Activated CD8-positive, alpha-beta memory T cell treated with anti-CD3 and anti-CD28 coated beads, Interleukin-2, amount 10 ng/mL, durations not matched to agents 7 days and 5 days (primary cell): ENCODE measurements at regions not wholly inside any gene's neighbourhood (a gene's known extent, or its start where the extent isn't known, plus 50 kb on each side); places are given as distances from the start of the nearest gene placed in this dataset.

Experiments used
- ATAC-seq: fragments of 150-1000 bp; cut with Tn5 transposase; one replicate; pipeline ENCODE4 v1.10.0; 2021; ENCODE audit warnings: moderate library complexity
- CTCF ChIA-PET: fragments of 350-600 bp; sonication (Branson Sonifier 250); formaldehyde crosslinking; loops from one replicate; lab custom pipeline; 2021; ENCODE audit warnings: antibody characterized with exemption; lab: Charles Lee
- DNase-seq: peaks from one replicate; pipeline ENCODE4 v3.0.0-alpha.2; 2020
- H3K27ac Mint-ChIP-seq: one replicate; pipeline ENCODE4 v1.8.0; 2021; ENCODE audit warnings: mild to moderate bottlenecking, mixed read lengths
- H3K27me3 Mint-ChIP-seq: one replicate; pipeline ENCODE4 v1.8.0; 2021; ENCODE audit warnings: mixed read lengths
- H3K36me3 Mint-ChIP-seq: one replicate; pipeline ENCODE4 v1.8.0; 2021; ENCODE audit warnings: mild to moderate bottlenecking, mixed read lengths
- H3K4me1 Mint-ChIP-seq: one replicate; pipeline ENCODE4 v1.8.0; 2021; ENCODE audit warnings: mixed read lengths
- H3K4me3 Mint-ChIP-seq: one replicate; pipeline ENCODE4 v1.8.0; 2021; ENCODE audit warnings: mild to moderate bottlenecking, moderate library complexity, mixed read lengths
- H3K9me3 Mint-ChIP-seq: one replicate; pipeline ENCODE4 v1.8.0; 2022; ENCODE audit warnings: low read depth, mixed read lengths

- no peak for ATAC-seq
- CTCF ChIA-PET: interaction anchor here (1.4 kb wide), 1 partner anchor 9 kb away, joined by 4 read pairs; no protein-coding TSS in a partner anchor
- H3K4me3 Mint-ChIP-seq: no peak overlapping the region
- no peak overlapping the region for H3K27ac Mint-ChIP-seq
- H3K27me3 Mint-ChIP-seq: no peaks in the 10 kb centered on the region
- H3K36me3 Mint-ChIP-seq: no peaks in the 10 kb centered on the region
- no peak for DNase-seq
- no peaks in the 10 kb centered on the region for H3K4me1 Mint-ChIP-seq
- peaks cover 5% of the 10 kb centered on the region for H3K9me3 Mint-ChIP-seq
Measured at GRCh38 chr5:28451483-28451882, 1413.1 kb upstream of the CDH9 start.

GRCh38 chr5:28450997-28451396, 1412.6 kb upstream of the CDH9 start:
- H3K36me3 Mint-ChIP-seq: no peaks in the 10 kb centered on the region
- ATAC-seq (no peak), DNase-seq (no peak)
- no peaks in the 10 kb centered on the region for H3K27me3 Mint-ChIP-seq
- no peak overlapping the region for H3K4me3 Mint-ChIP-seq
- CTCF ChIA-PET: no interaction called here
- H3K27ac Mint-ChIP-seq: no peak overlapping the region
- H3K4me1 Mint-ChIP-seq: no peaks in the 10 kb centered on the region
- peaks cover 5% of the 10 kb centered on the region for H3K9me3 Mint-ChIP-seq

- Mint-ChIP-seq H3K27ac (no peak overlapping the region), H3K4me1 (no peaks in the 10 kb centered on the region), H3K27me3 (no peaks in the 10 kb centered on the region), H3K36me3 (no peaks in the 10 kb centered on the region), H3K9me3 (peaks cover 8% of the 10 kb centered on the region), H3K4me3 (no peak overlapping the region)
- ATAC-seq (no peak), DNase-seq (no peak)
- CTCF ChIA-PET: no interaction called here
Measured at GRCh38 chr5:28448791-28449190, 1410.4 kb upstream of the CDH9 start.

- no peak overlapping the region for H3K4me3 Mint-ChIP-seq
- no peaks in the 10 kb centered on the region for H3K36me3 Mint-ChIP-seq
- no peak for ATAC-seq
- H3K27me3 Mint-ChIP-seq: no peaks in the 10 kb centered on the region
- CTCF ChIA-PET: no interaction called here
- DNase-seq: no peak
- no peak overlapping the region for H3K27ac Mint-ChIP-seq
- peaks cover 13% of the 10 kb centered on the region for H3K9me3 Mint-ChIP-seq
- H3K4me1 Mint-ChIP-seq: no peaks in the 10 kb centered on the region
Measured at GRCh38 chr5:28430565-28431178, 1392.3 kb upstream of the CDH9 start.

GRCh38 chr5:28421141-28421540, 1382.8 kb upstream of the CDH9 start:
- H3K36me3 Mint-ChIP-seq: no peaks in the 10 kb centered on the region
- DNase-seq (no peak), ATAC-seq (no peak)
- H3K4me3 Mint-ChIP-seq: no peak overlapping the region
- CTCF ChIA-PET: no interaction called here
- H3K9me3 Mint-ChIP-seq: peaks cover 9% of the 10 kb centered on the region
- H3K27ac Mint-ChIP-seq: no peak overlapping the region
- H3K4me1 Mint-ChIP-seq: no peaks in the 10 kb centered on the region
- H3K27me3 Mint-ChIP-seq: no peaks in the 10 kb centered on the region

GRCh38 chr5:28415791-28416443, 1377.5 kb upstream of the CDH9 start:
- Mint-ChIP-seq H3K4me3 (no peak overlapping the region), H3K27ac (no peak overlapping the region), H3K9me3 (peaks cover 17% of the 10 kb centered on the region), H3K36me3 (no peaks in the 10 kb centered on the region), H3K4me1 (no peaks in the 10 kb centered on the region), H3K27me3 (no peaks in the 10 kb centered on the region)
- DNase-seq (no peak), ATAC-seq (no peak)
- CTCF ChIA-PET: no interaction called here

- no peak overlapping the region for H3K4me3 Mint-ChIP-seq
- H3K27me3 Mint-ChIP-seq: no peaks in the 10 kb centered on the region
- no peaks in the 10 kb centered on the region for H3K4me1 Mint-ChIP-seq
- ATAC-seq (no peak), DNase-seq (no peak)
- CTCF ChIA-PET: no interaction called here
- H3K27ac Mint-ChIP-seq: no peak overlapping the region
- H3K9me3 Mint-ChIP-seq: peaks cover 20% of the 10 kb centered on the region
- no peaks in the 10 kb centered on the region for H3K36me3 Mint-ChIP-seq
Measured at GRCh38 chr5:28414619-28415018, 1376.2 kb upstream of the CDH9 start.

- DNase-seq (no peak), ATAC-seq (no peak)
- Mint-ChIP-seq H3K27ac (no peak overlapping the region), H3K27me3 (no peaks in the 10 kb centered on the region), H3K4me1 (no peaks in the 10 kb centered on the region), H3K9me3 (peaks cover 15% of the 10 kb centered on the region), H3K4me3 (no peak overlapping the region), H3K36me3 (no peaks in the 10 kb centered on the region)
- CTCF ChIA-PET: no interaction called here
Measured at GRCh38 chr5:28408651-28409050, 1370.3 kb upstream of the CDH9 start.

- Mint-ChIP-seq H3K36me3 (no peaks in the 10 kb centered on the region), H3K4me1 (no peaks in the 10 kb centered on the region), H3K4me3 (no peak overlapping the region), H3K27me3 (no peaks in the 10 kb centered on the region), H3K9me3 (peaks cover 11% of the 10 kb centered on the region), H3K27ac (no peak overlapping the region)
- ATAC-seq (no peak), DNase-seq (no peak)
- CTCF ChIA-PET: no interaction called here
Measured at GRCh38 chr5:28408186-28408585, 1369.8 kb upstream of the CDH9 start.

GRCh38 chr5:28404363-28405071, 1366.1 kb upstream of the CDH9 start:
- H3K27me3 Mint-ChIP-seq: no peaks in the 10 kb centered on the region
- H3K4me3 Mint-ChIP-seq: no peak overlapping the region
- H3K27ac Mint-ChIP-seq: no peak overlapping the region
- H3K9me3 Mint-ChIP-seq: peaks cover 12% of the 10 kb centered on the region
- H3K4me1 Mint-ChIP-seq: no peaks in the 10 kb centered on the region
- H3K36me3 Mint-ChIP-seq: no peaks in the 10 kb centered on the region
- CTCF ChIA-PET: no interaction called here
- DNase-seq (no peak), ATAC-seq (no peak)

- Mint-ChIP-seq H3K9me3 (peaks cover 12% of the 10 kb centered on the region), H3K4me1 (no peaks in the 10 kb centered on the region), H3K27me3 (no peaks in the 10 kb centered on the region), H3K36me3 (no peaks in the 10 kb centered on the region), H3K27ac (no peak overlapping the region), H3K4me3 (no peak overlapping the region)
- DNase-seq (no peak), ATAC-seq (no peak)
- CTCF ChIA-PET: no interaction called here
Measured at GRCh38 chr5:28403846-28404245, 1365.5 kb upstream of the CDH9 start.

- H3K27me3 Mint-ChIP-seq: no peaks in the 10 kb centered on the region
- peaks cover 16% of the 10 kb centered on the region for H3K9me3 Mint-ChIP-seq
- no peaks in the 10 kb centered on the region for H3K4me1 Mint-ChIP-seq
- H3K27ac Mint-ChIP-seq: no peak overlapping the region
- no peak overlapping the region for H3K4me3 Mint-ChIP-seq
- ATAC-seq (no peak), DNase-seq (no peak)
- no peaks in the 10 kb centered on the region for H3K36me3 Mint-ChIP-seq
- CTCF ChIA-PET: no interaction called here
Measured at GRCh38 chr5:28402590-28403301, 1364.4 kb upstream of the CDH9 start.

GRCh38 chr5:28400076-28400475, 1361.7 kb upstream of the CDH9 start:
- no peak overlapping the region for H3K27ac Mint-ChIP-seq
- H3K4me3 Mint-ChIP-seq: no peak overlapping the region
- no peaks in the 10 kb centered on the region for H3K4me1 Mint-ChIP-seq
- ATAC-seq (no peak), DNase-seq (no peak)
- H3K36me3 Mint-ChIP-seq: no peaks in the 10 kb centered on the region
- peaks cover 15% of the 10 kb centered on the region for H3K9me3 Mint-ChIP-seq
- CTCF ChIA-PET: no interaction called here
- no peaks in the 10 kb centered on the region for H3K27me3 Mint-ChIP-seq
